K562 (cell line): ENCODE measurements at regions not wholly inside any gene's neighbourhood (a gene's known extent, or its start where the extent isn't known, plus 50 kb on each side); places are given as distances from the start of the nearest gene placed in this dataset.

Experiments
- ATAC-seq: fragments of 200-7000 bp; cut with Tn5 transposase; 3 replicates; pipeline ENCODE4 v1.9.1; 2020; ENCODE audit warnings: moderate library complexity
- BruUV-seq: library from RNA; stranded (reverse); fragments of 400-500 nt; replicated peaks from 2 replicates; lab custom pipeline; 2021; lab: Mats Ljungman, UMichigan
- CTCF ChIA-PET: fragments of 300-600 bp; formaldehyde crosslinking; extraction: SDS; loops from one replicate; lab custom pipeline; 2021; ENCODE audit warnings: low intra/inter-chr PET ratio; lab: Yijun Ruan, JAX
- POLR2A ChIA-PET: fragments of 300-600, 350-650 bp; sonication (Branson Sonifier 250); formaldehyde crosslinking; extraction: SDS; loops from one replicate; lab custom pipeline; 2021; ENCODE audit warnings: antibody characterized with exemption, inconsistent platforms; lab: Yijun Ruan, JAX
- DNase-seq, 4 experiments: peaks; one replicate each; pipeline versions ENCODE4 v3.0.0 to v3.0.0-alpha.2; 2011 to 2018; ENCODE audit warnings: low spot score in 3 of 4, mixed read lengths in 3 of 4; ENCODE audit errors: extremely low read depth in 1 of 4
- FAIRE-seq: peaks from 2 replicates; lab custom pipeline; 2011; peaks lifted over from hg19 to GRCh38; lab: Jason Lieb, UNC
- H2AFZ ChIP-seq: 2 replicates; pipeline ENCODE4 v1.6.0; 2011; ENCODE audit warnings: low read depth, low read length, control low read depth, inconsistent platforms
- H3K27ac ChIP-seq: fragments of 200-600 bp; 3 replicates; pipeline ENCODE4 v1.8.0; 2011; ENCODE audit warnings: low read depth, mild to moderate bottlenecking, control low read depth, inconsistent platforms, low read length, moderate library complexity, mixed read lengths; ENCODE audit errors: extremely low read depth
- H3K27me3 ChIP-seq, 2 experiments: fragments of 300-600 bp in 1 of 2; 2 replicates in 1 of 2; 3 replicates in 1 of 2; pipeline versions ENCODE4 v1.6.0 to v1.8.0; 2011; ENCODE audit warnings: inconsistent platforms in 2 of 2, low read length in 2 of 2, mild to moderate bottlenecking in 1 of 2, mixed read lengths in 1 of 2, moderate library complexity in 1 of 2; ENCODE audit not compliant: control insufficient read depth in 2 of 2, insufficient read depth in 2 of 2
- H3K36me3 ChIP-seq: fragments of 300-600 bp; 3 replicates; pipeline ENCODE4 v1.8.0; 2011; ENCODE audit warnings: mild to moderate bottlenecking, low read length, inconsistent platforms; ENCODE audit not compliant: control insufficient read depth, insufficient read depth
- H3K4me1 ChIP-seq, 2 experiments: fragments of 200-600 bp in 1 of 2; replicated peaks in 1 of 2; 2 replicates in 1 of 2; 3 replicates in 1 of 2; pipeline versions ENCODE4 v1.5.1 to v1.8.0; 2011; ENCODE audit warnings: inconsistent platforms in 2 of 2, low read length in 2 of 2, mild to moderate bottlenecking in 1 of 2, mixed read lengths in 1 of 2, moderate library complexity in 1 of 2; ENCODE audit not compliant: control insufficient read depth in 2 of 2, insufficient read depth in 2 of 2
- H3K4me2 ChIP-seq: 2 replicates; pipeline ENCODE4 v1.6.1; 2011; ENCODE audit warnings: low read length, control low read depth, inconsistent platforms, mixed read lengths; ENCODE audit not compliant: insufficient read depth
- H3K4me3 ChIP-seq: fragments of 200-600 bp; sonication (generic), shearing (Covaris generic); 2 replicates; pipeline ENCODE4 v1.5.1; 2016; ENCODE audit warnings: control low read depth, inconsistent platforms
- H3K79me2 ChIP-seq: fragments of 200-600 bp; 3 replicates; pipeline ENCODE4 v1.8.0; 2011; ENCODE audit warnings: low read length, inconsistent platforms; ENCODE audit not compliant: control insufficient read depth, insufficient read depth
- H3K9ac ChIP-seq, 2 experiments: 2 replicates each; pipeline versions ENCODE4 v1.6.0 to v1.6.1; 2011; ENCODE audit warnings: low read depth in 2 of 2, low read length in 2 of 2, control low read depth in 1 of 2, inconsistent platforms in 1 of 2, mild to moderate bottlenecking in 1 of 2, mixed read lengths in 1 of 2; ENCODE audit not compliant: insufficient read depth in 1 of 2
- H3K9me1 ChIP-seq: one replicate; pipeline ENCODE4 v1.6.0; 2011; ENCODE audit warnings: inconsistent platforms, mild to moderate bottlenecking, low read length, moderate library complexity; ENCODE audit not compliant: control insufficient read depth, insufficient read depth
- H3K9me3 ChIP-seq: replicated peaks from 2 replicates; pipeline ENCODE4 v1.5.1; 2011; ENCODE audit warnings: low read depth, low read length, inconsistent platforms; ENCODE audit not compliant: control insufficient read depth, insufficient read depth
- H4K20me1 ChIP-seq: replicated peaks from 2 replicates; pipeline ENCODE4 v1.6.1; 2011; ENCODE audit warnings: low read length, inconsistent platforms, mixed read lengths; ENCODE audit not compliant: control insufficient read depth, insufficient read depth
- CBX3 ChIP-seq, 2 experiments: IDR thresholded peaks; 1 replicate in 1 of 2; 2 replicates in 1 of 2; pipeline ENCODE4 v1.6.1; 2012; ENCODE audit warnings: inconsistent platforms in 2 of 2, low read length in 2 of 2, borderline replicate concordance in 1 of 2, control low read depth in 1 of 2
- DACH1 ChIP-seq: fragments of 450-650 bp; IDR thresholded peaks from 2 replicates; pipeline ENCODE4 v1.6.1; 2018; ENCODE audit not compliant: partially characterized antibody
- HES1 ChIP-seq: fragments of 450-650 bp; IDR thresholded peaks from 2 replicates; pipeline ENCODE4 v1.6.1; 2016; ENCODE audit warnings: low read depth, mild to moderate bottlenecking, moderate library complexity
- MGA ChIP-seq: fragments of 450-650 bp; IDR thresholded peaks from 2 replicates; pipeline ENCODE4 v1.6.1; 2016; ENCODE audit warnings: mild to moderate bottlenecking, moderate library complexity
- ZBTB7A ChIP-seq: IDR thresholded peaks from 2 replicates; pipeline ENCODE4 v1.6.1; 2011; ENCODE audit warnings: low read depth, mild to moderate bottlenecking, low read length, moderate library complexity, borderline replicate concordance; ENCODE audit not compliant: control insufficient read depth
- ZNF124 ChIP-seq: sonication (generic); formaldehyde crosslinking; IDR thresholded peaks from 2 replicates; pipeline ENCODE4 v1.8.1; 2022; ENCODE audit warnings: missing genetic modification reagents
- ZNF143 ChIP-seq: sonication (generic); formaldehyde crosslinking; IDR thresholded peaks from 2 replicates; pipeline ENCODE4 v1.9.0; 2022; ENCODE audit warnings: mild to moderate bottlenecking, missing genetic modification reagents
- ZNF395 ChIP-seq: fragments of 200-800 bp; sonication (Bioruptor generic); IDR thresholded peaks from 2 replicates; pipeline ENCODE4 v1.6.1; 2017; ENCODE audit warnings: missing genetic modification characterization, missing compliant biosample characterization
- WGBS: fragments of 100-300 bp; shearing (Covaris generic); methylation state at CpG from one replicate; pipeline ENCODE4 v1.1.6; 2016; ENCODE audit warnings: low coverage, mixed read lengths; ENCODE audit not compliant: insufficient coverage; ENCODE audit errors: missing lambda C conversion rate; 5-methylcytosine and 5-hydroxymethylcytosine counted together
- in situ Hi-C: fragments of 300-500 bp; cut with MboI; formaldehyde crosslinking; loops from 4 replicates; pipeline ENCODE4 v1.15.0; 2018; ENCODE audit warnings: inconsistent platforms, mixed read lengths
- intact Hi-C: fragments of 100-400 bp; cut with micrococcal nuclease; formaldehyde crosslinking; loops from 2 replicates; pipeline ENCODE4 v1.14.2; 2022

GRCh38 chr5:168012006-168012405, 279.4 kb upstream of the WWC1 start:
- CTCF ChIA-PET: no interaction called here
- Histone ChIP-seq H3K4me1 (no peaks in the 10 kb centered on the region), H3K9ac (no peak overlapping the region), H3K9me3 (no peaks in the 10 kb centered on the region), H3K4me3 (no peak overlapping the region), H3K36me3 (no peaks in the 10 kb centered on the region), H3K79me2 (no peaks in the 10 kb centered on the region), H3K27ac (no peak overlapping the region), H3K9me1 (no peaks in the 10 kb centered on the region), H3K4me2 (no peak overlapping the region), H2AFZ (no peak overlapping the region), H3K27me3 (no peaks in the 10 kb centered on the region), H4K20me1 (no peaks in the 10 kb centered on the region)
- BruUV-seq: no TSS peak
- POLR2A ChIA-PET: no interaction called here
- intact Hi-C loops: no loop called here
- 0% methylated on average over 5 of the region's 5 CpGs for WGBS
- in situ Hi-C loops: no loop called here
- ATAC-seq: no peak
- no peak for DNase-seq
- no peak for FAIRE-seq
- no peak for TF ChIP-seq CBX3 (IDR thresholded peaks at IDR 0.05; ENCODE audit: borderline replicate concordance in 1 of 2, low read length in 2 of 2)
- TF ChIP-seq ZBTB7A: no peak
- no peak for TF ChIP-seq MGA
- no peak for TF ChIP-seq ZNF143 (CRISPR knock-in tag)
- no peak for TF ChIP-seq ZNF124 (CRISPR knock-in tag)
- no peak for TF ChIP-seq HES1
- no peak for TF ChIP-seq ZNF395
- no peak for TF ChIP-seq DACH1
